ENCODE measurements at regions not wholly inside any gene's neighbourhood (a gene's known extent, or its start where the extent isn't known, plus 50 kb on each side); places are given as distances from the start of the nearest gene placed in this dataset.

- no peak for ATAC-seq
Observed at GRCh38 chr5:13201022-13201421, 743.5 kb downstream of the DNAH5 start.

More at GRCh38 chr5:13201022-13201421, 743.5 kb downstream of the DNAH5 start:
- Mint-ChIP-seq H3K9me3 (peaks cover 13% of the 10 kb centered on the region), H3K4me3 (no peak overlapping the region), H3K27me3 (ENCODE audit: insufficient read depth, low read depth, poor library complexity) (no peaks in the 10 kb centered on the region), H3K36me3 (ENCODE audit: low read depth) (peaks cover 6% of the 10 kb centered on the region; the same call in 2 of the 3 replicates), H3K4me1 (no peaks in the 10 kb centered on the region), H3K27ac (no peak overlapping the region)
- H3K27ac ChIP-seq (ENCODE audit: low read depth): no peak overlapping the region
- no peak overlapping the region for H3K4me2 ChIP-seq
- no peak overlapping the region for H2AFZ ChIP-seq
- no peaks in the 10 kb centered on the region for H3K27me3 ChIP-seq (ENCODE audit: insufficient read depth)
- DNase-seq (ENCODE audit: low spot score): no peak
- no peak for TF ChIP-seq CREB1 (CRISPR knock-in tag; IDR thresholded peaks at IDR 0.05; ENCODE audit: low read depth)
- TF ChIP-seq STAT1 (IDR thresholded peaks at IDR 0.05; ENCODE audit: unreplicated experiment): no peak
- no peak for TF ChIP-seq POLR2AphosphoS5 (IDR thresholded peaks at IDR 0.05; ENCODE audit: low read depth)
- TF ChIP-seq ZNF462 (CRISPR knock-in tag; IDR thresholded peaks at IDR 0.05): no peak
- no peak for TF ChIP-seq REST (IDR thresholded peaks at IDR 0.05; ENCODE audit: unreplicated experiment)
- no peak for TF ChIP-seq ZNF331 (CRISPR knock-in tag; IDR thresholded peaks at IDR 0.05; ENCODE audit: low read depth)
- TF ChIP-seq NANOG (IDR thresholded peaks at IDR 0.05; ENCODE audit: borderline replicate concordance): no peak
- TF ChIP-seq ZNF114 (CRISPR knock-in tag; IDR thresholded peaks at IDR 0.05): no peak
- TF ChIP-seq EZH2phosphoT487 (IDR thresholded peaks at IDR 0.05; ENCODE audit: unreplicated experiment): no peak
- TF ChIP-seq CTCF (conservative IDR thresholded peaks at IDR 0.05; ENCODE audit: low read depth in 2 of 2): no peak
- no peak for TF ChIP-seq ETS1 (IDR thresholded peaks at IDR 0.05)
- no peak for TF ChIP-seq EZH2 (IDR thresholded peaks at IDR 0.05; ENCODE audit: low read depth, unreplicated experiment)
- no peaks in the 10 kb centered on the region for H4K20me1 ChIP-seq (replicated peaks; ENCODE audit: insufficient read depth)
- no peak overlapping the region for H3K4me3 ChIP-seq
- H3K4me1 ChIP-seq (ENCODE audit: insufficient read depth): no peaks in the 10 kb centered on the region
- H3K79me2 ChIP-seq (replicated peaks; ENCODE audit: insufficient read depth): no peaks in the 10 kb centered on the region
- no peaks in the 10 kb centered on the region for H3F3A ChIP-seq (replicated peaks; ENCODE audit: low read depth)
- peaks cover 11% of the 10 kb centered on the region for H3K9me2 ChIP-seq (ENCODE audit: insufficient read depth)
- H3K36me3 ChIP-seq (ENCODE audit: insufficient read depth): no peaks in the 10 kb centered on the region

All from GM23338 (cell line).